ENCODE measurements at regions not wholly inside any gene's neighbourhood (a gene's known extent, or its start where the extent isn't known, plus 50 kb on each side); places are given as distances from the start of the nearest gene placed in this dataset.
A peak's percentile ranks its signal among the peaks of the same experiment; 100 is the strongest.
"Not testable (repeated sequence)": the region's sequence is repeated elsewhere in the genome, so short reads cannot be mapped to it uniquely, and the experiment has no call there.

- DNase-seq: no peak
- no peak overlapping the region for H3K4me3 ChIP-seq
Observed at GRCh38 chr5:7078101-7078500, 317.8 kb upstream of the ADCY2 start.

GRCh38 chr5:7078901-7079300 lies 317.0 kb upstream of the ADCY2 start:
- Histone ChIP-seq H3K4me1 (no peaks in the 10 kb centered on the region), H3K27me3 (no peaks in the 10 kb centered on the region), H3K9me3 (replicated peaks) (no peaks in the 10 kb centered on the region), H3K36me3 (no peaks in the 10 kb centered on the region), H3K27ac (no peak overlapping the region), H3K4me3 (no peak overlapping the region)
- DNase-seq: peak in 1 of 2 experiments; percentile 18

More at GRCh38 chr5:7078101-7078500, 317.8 kb upstream of the ADCY2 start:
- H3K9me3 ChIP-seq (replicated peaks): no peaks in the 10 kb centered on the region
- H3K27me3 ChIP-seq: no peaks in the 10 kb centered on the region
- H3K4me1 ChIP-seq: no peaks in the 10 kb centered on the region
- no peaks in the 10 kb centered on the region for H3K36me3 ChIP-seq
- H3K27ac ChIP-seq: no peak overlapping the region

- Histone ChIP-seq H3K27ac (no peak overlapping the region), H3K36me3 (no peaks in the 10 kb centered on the region), H3K27me3 (no peaks in the 10 kb centered on the region), H3K4me3 (no peak overlapping the region), H3K4me1 (no peaks in the 10 kb centered on the region), H3K9me3 (replicated peaks) (no peaks in the 10 kb centered on the region)
- no peak for DNase-seq
Observed at GRCh38 chr5:7080501-7080900, 315.4 kb upstream of the ADCY2 start.

- no peak overlapping the region for H3K27ac ChIP-seq
- no peaks in the 10 kb centered on the region for H3K4me1 ChIP-seq
- H3K36me3 ChIP-seq: no peaks in the 10 kb centered on the region
- H3K9me3 ChIP-seq (replicated peaks): no peaks in the 10 kb centered on the region
- no peak overlapping the region for H3K4me3 ChIP-seq
- DNase-seq: no peak
- H3K27me3 ChIP-seq: no peaks in the 10 kb centered on the region
Observed at GRCh38 chr5:7087719-7088297, 308.1 kb upstream of the ADCY2 start.

GRCh38 chr5:7088849-7089248 lies 307.1 kb upstream of the ADCY2 start:
- Histone ChIP-seq H3K27ac (no peak overlapping the region), H3K36me3 (no peaks in the 10 kb centered on the region), H3K4me3 (no peak overlapping the region), H3K9me3 (replicated peaks) (no peaks in the 10 kb centered on the region), H3K4me1 (no peaks in the 10 kb centered on the region), H3K27me3 (no peaks in the 10 kb centered on the region)
- DNase-seq: no peak

- H3K4me3 ChIP-seq: no peak overlapping the region
- no peaks in the 10 kb centered on the region for H3K4me1 ChIP-seq
- DNase-seq: peak; percentile 15 to 59
- no peaks in the 10 kb centered on the region for H3K36me3 ChIP-seq
- no peaks in the 10 kb centered on the region for H3K9me3 ChIP-seq (replicated peaks)
- no peak overlapping the region for H3K27ac ChIP-seq
- no peaks in the 10 kb centered on the region for H3K27me3 ChIP-seq
Observed at GRCh38 chr5:7094626-7095025, 301.3 kb upstream of the ADCY2 start.

- Histone ChIP-seq H3K27me3 (no peaks in the 10 kb centered on the region), H3K27ac (no peak overlapping the region), H3K9me3 (replicated peaks) (no peaks in the 10 kb centered on the region), H3K36me3 (no peaks in the 10 kb centered on the region), H3K4me3 (no peak overlapping the region), H3K4me1 (no peaks in the 10 kb centered on the region)
- no peak for DNase-seq
Observed at GRCh38 chr5:7096294-7096693, 299.6 kb upstream of the ADCY2 start.

GRCh38 chr5:7105358-7105757 lies 290.6 kb upstream of the ADCY2 start:
- Histone ChIP-seq H3K36me3 (no peaks in the 10 kb centered on the region), H3K27ac (no peak overlapping the region), H3K4me3 (no peak overlapping the region), H3K27me3 (no peaks in the 10 kb centered on the region), H3K4me1 (no peaks in the 10 kb centered on the region), H3K9me3 (replicated peaks) (no peaks in the 10 kb centered on the region)
- no peak for DNase-seq

GRCh38 chr5:7117961-7118360 lies 278.0 kb upstream of the ADCY2 start:
- Histone ChIP-seq H3K4me3 (no peak overlapping the region), H3K36me3 (no peaks in the 10 kb centered on the region), H3K27me3 (no peaks in the 10 kb centered on the region), H3K27ac (no peak overlapping the region), H3K4me1 (no peaks in the 10 kb centered on the region), H3K9me3 (replicated peaks) (no peaks in the 10 kb centered on the region)
- no peak for DNase-seq

GRCh38 chr5:7131680-7132079 lies 264.3 kb upstream of the ADCY2 start:
- no peaks in the 10 kb centered on the region for H3K4me1 ChIP-seq
- no peak overlapping the region for H3K4me3 ChIP-seq
- H3K9me3 ChIP-seq (replicated peaks): no peaks in the 10 kb centered on the region
- H3K36me3 ChIP-seq: no peaks in the 10 kb centered on the region
- H3K27ac ChIP-seq: no peak overlapping the region
- H3K27me3 ChIP-seq: no peaks in the 10 kb centered on the region
- DNase-seq: no peak

- Histone ChIP-seq H3K9me3 (replicated peaks) (no peaks in the 10 kb centered on the region), H3K4me3 (no peak overlapping the region), H3K27ac (no peak overlapping the region), H3K27me3 (no peaks in the 10 kb centered on the region), H3K36me3 (no peaks in the 10 kb centered on the region), H3K4me1 (no peaks in the 10 kb centered on the region)
- no peak for DNase-seq
Observed at GRCh38 chr5:7146886-7147285, 249.1 kb upstream of the ADCY2 start.

- Histone ChIP-seq H3K27me3 (no peaks in the 10 kb centered on the region), H3K36me3 (no peaks in the 10 kb centered on the region), H3K9me3 (replicated peaks) (no peaks in the 10 kb centered on the region), H3K4me1 (no peaks in the 10 kb centered on the region), H3K4me3 (no peak overlapping the region), H3K27ac (no peak overlapping the region)
- DNase-seq: no peak
Observed at GRCh38 chr5:7157083-7157482, 238.9 kb upstream of the ADCY2 start.

- Histone ChIP-seq H3K27me3 (no peaks in the 10 kb centered on the region), H3K4me3 (no peak overlapping the region), H3K36me3 (no peaks in the 10 kb centered on the region), H3K4me1 (no peaks in the 10 kb centered on the region), H3K9me3 (replicated peaks) (no peaks in the 10 kb centered on the region), H3K27ac (no peak overlapping the region)
- DNase-seq: no peak
Observed at GRCh38 chr5:7169240-7169878, 226.6 kb upstream of the ADCY2 start.

GRCh38 chr5:7170785-7171184 lies 225.2 kb upstream of the ADCY2 start:
- not testable (repeated sequence) for DNase-seq; H3K9me3 ChIP-seq (replicated peaks); H3K27ac ChIP-seq; H3K4me1 ChIP-seq; H3K36me3 ChIP-seq; H3K4me3 ChIP-seq; H3K27me3 ChIP-seq

- Histone ChIP-seq H3K4me3 (no peak overlapping the region), H3K27ac (no peak overlapping the region), H3K36me3 (no peaks in the 10 kb centered on the region), H3K9me3 (replicated peaks) (no peaks in the 10 kb centered on the region), H3K27me3 (no peaks in the 10 kb centered on the region), H3K4me1 (no peaks in the 10 kb centered on the region)
- no peak for DNase-seq
Observed at GRCh38 chr5:7179364-7179763, 216.6 kb upstream of the ADCY2 start.

- Histone ChIP-seq H3K27me3 (no peaks in the 10 kb centered on the region), H3K27ac (no peak overlapping the region), H3K4me3 (no peak overlapping the region), H3K36me3 (no peaks in the 10 kb centered on the region), H3K9me3 (replicated peaks) (no peaks in the 10 kb centered on the region), H3K4me1 (no peaks in the 10 kb centered on the region)
- DNase-seq: no peak
Observed at GRCh38 chr5:7181841-7182240, 214.1 kb upstream of the ADCY2 start.
